BLaER1 (cell line): ENCODE measurements at regions not wholly inside any gene's neighbourhood (a gene's known extent, or its start where the extent isn't known, plus 50 kb on each side); places are given as distances from the start of the nearest gene placed in this dataset.

Experiments
- H3K27ac ChIP-seq: shearing (Covaris generic); formaldehyde crosslinking; 2 replicates; pipeline ENCODE4 v1.8.1; 2022
- H3K27me3 ChIP-seq: shearing (Covaris generic); formaldehyde crosslinking; 2 replicates; pipeline ENCODE4 v1.8.1; 2022
- H3K36me3 ChIP-seq: shearing (Covaris generic); formaldehyde crosslinking; 2 replicates; pipeline ENCODE4 v1.8.1; 2022
- H3K4me1 ChIP-seq: shearing (Covaris generic); formaldehyde crosslinking; 2 replicates; pipeline ENCODE4 v1.8.1; 2022
- H3K4me2 ChIP-seq: shearing (Covaris generic); formaldehyde crosslinking; 2 replicates; pipeline ENCODE4 v1.8.1; 2022
- H3K4me3 ChIP-seq: shearing (Covaris generic); formaldehyde crosslinking; 2 replicates; pipeline ENCODE4 v1.8.1; 2022
- H3K9ac ChIP-seq: shearing (Covaris generic); formaldehyde crosslinking; 2 replicates; pipeline ENCODE4 v1.8.1; 2022
- H3K9me3 ChIP-seq: shearing (Covaris generic); formaldehyde crosslinking; 2 replicates; pipeline ENCODE4 v1.8.1; 2022
- H4K20me1 ChIP-seq: shearing (Covaris generic); formaldehyde crosslinking; 2 replicates; pipeline ENCODE4 v1.8.1; 2022
- Cebpa-rat ChIP-seq: shearing (Covaris generic); IDR thresholded peaks from 2 replicates; pipeline ENCODE4 v1.8.1; 2022

DNA sequence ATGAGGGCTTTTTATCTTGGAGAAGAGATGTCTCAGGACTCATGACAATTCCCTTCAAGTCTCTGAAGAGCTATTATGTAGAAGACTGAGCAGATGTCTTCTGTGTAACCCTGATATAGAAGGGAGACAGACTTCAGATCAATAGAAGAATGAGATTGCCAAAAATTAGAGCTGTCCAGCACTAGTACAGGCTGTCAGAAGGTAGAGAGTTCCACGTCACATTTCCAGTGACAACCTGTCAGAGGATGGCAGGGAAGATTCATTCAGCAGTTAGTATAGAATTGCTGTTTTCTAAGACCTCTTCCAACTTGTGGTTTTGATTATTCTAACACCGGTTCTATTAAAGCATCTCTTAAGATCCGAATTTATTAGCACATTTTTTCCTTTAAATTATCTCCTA, 520.6 kb downstream of the RBFOX1 start:
- H3K9me3 ChIP-seq, result no peaks in the 10 kb centered on the region
- no peak overlapping the region for H3K4me3 ChIP-seq
- no peak for TF ChIP-seq Cebpa-rat
- H3K27me3 ChIP-seq, result no peaks in the 10 kb centered on the region
- H3K36me3 ChIP-seq, result no peaks in the 10 kb centered on the region
- H3K4me2 ChIP-seq, result no peak overlapping the region
- no peaks in the 10 kb centered on the region for H4K20me1 ChIP-seq
- no peak overlapping the region for H3K9ac ChIP-seq
- H3K4me1 ChIP-seq, result no peaks in the 10 kb centered on the region
- H3K27ac ChIP-seq, result no peak overlapping the region

GRCh38 chr16:7849841-7850240, 517.2 kb downstream of the RBFOX1 start:
- Histone ChIP-seq H3K27ac (no peak overlapping the region), H3K27me3 (no peaks in the 10 kb centered on the region), H3K9me3 (no peaks in the 10 kb centered on the region), H3K36me3 (no peaks in the 10 kb centered on the region), H4K20me1 (no peaks in the 10 kb centered on the region), H3K4me1 (no peaks in the 10 kb centered on the region), H3K4me3 (no peak overlapping the region), H3K4me2 (no peak overlapping the region), H3K9ac (no peak overlapping the region)
- no peak for TF ChIP-seq Cebpa-rat

- no peak overlapping the region for H3K4me3 ChIP-seq
- H3K27ac ChIP-seq, result no peak overlapping the region
- no peak for TF ChIP-seq Cebpa-rat
- no peaks in the 10 kb centered on the region for H3K4me1 ChIP-seq
- no peak overlapping the region for H3K4me2 ChIP-seq
- no peaks in the 10 kb centered on the region for H3K9me3 ChIP-seq
- H4K20me1 ChIP-seq, result no peaks in the 10 kb centered on the region; the same call in 1 of the 2 replicates
- no peaks in the 10 kb centered on the region for H3K36me3 ChIP-seq
- H3K9ac ChIP-seq, result no peak overlapping the region
- H3K27me3 ChIP-seq, result no peaks in the 10 kb centered on the region
Observed at GRCh38 chr16:7843261-7843660, 510.6 kb downstream of the RBFOX1 start.

- H3K9ac ChIP-seq, result no peak overlapping the region
Observed at GRCh38 chr16:7839568-7839967, 506.9 kb downstream of the RBFOX1 start.

DNA sequence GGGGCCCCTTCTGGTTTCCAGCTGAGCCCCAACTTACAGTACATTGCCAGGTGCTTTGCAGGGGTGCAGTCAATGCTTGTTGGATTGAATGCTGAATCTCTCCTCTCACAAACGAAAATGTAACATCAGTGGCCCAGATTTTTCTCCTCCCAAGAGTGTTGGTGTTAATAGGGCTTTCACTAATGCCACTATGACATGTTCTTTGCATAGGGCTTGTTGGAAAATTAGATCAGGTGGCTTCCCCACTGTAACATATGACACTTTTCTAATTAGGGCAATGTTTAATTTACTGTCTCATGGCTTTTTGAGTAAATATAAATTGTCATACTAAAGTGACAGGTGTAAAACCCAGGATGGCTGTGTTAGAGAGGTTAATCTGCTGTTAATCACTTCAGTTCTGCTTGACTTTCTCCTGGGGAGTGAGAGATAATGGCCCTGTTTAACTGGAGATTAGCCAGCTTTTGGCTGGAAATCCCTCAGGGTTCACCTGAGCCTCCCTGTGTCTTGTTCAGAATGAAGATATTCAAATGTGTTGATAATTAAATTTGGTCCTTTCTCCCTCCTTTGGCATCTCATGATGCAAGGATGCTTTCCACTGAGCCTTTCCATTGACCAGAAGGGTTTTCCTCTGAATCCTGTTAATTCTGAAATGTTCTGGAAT, 502.3 kb downstream of the RBFOX1 start:
- no peak overlapping the region for H3K27ac ChIP-seq
- no peaks in the 10 kb centered on the region for H3K36me3 ChIP-seq
- no peak overlapping the region for H3K4me3 ChIP-seq
- no peaks in the 10 kb centered on the region for H3K27me3 ChIP-seq
- H3K4me2 ChIP-seq, result no peak overlapping the region
- no peaks in the 10 kb centered on the region for H3K4me1 ChIP-seq
- no peaks in the 10 kb centered on the region; the same call in 1 of the 2 replicates for H4K20me1 ChIP-seq
- TF ChIP-seq Cebpa-rat, result no peak
- no peak overlapping the region for H3K9ac ChIP-seq
- H3K9me3 ChIP-seq, result no peaks in the 10 kb centered on the region

More at GRCh38 chr16:7839568-7839967, 506.9 kb downstream of the RBFOX1 start:
- Histone ChIP-seq H3K27me3 (no peaks in the 10 kb centered on the region), H3K4me2 (no peak overlapping the region), H3K9me3 (no peaks in the 10 kb centered on the region), H3K4me3 (no peak overlapping the region), H3K36me3 (no peaks in the 10 kb centered on the region), H3K27ac (no peak overlapping the region), H4K20me1 (no peaks in the 10 kb centered on the region; the same call in 1 of the 2 replicates), H3K4me1 (no peaks in the 10 kb centered on the region)
- no peak for TF ChIP-seq Cebpa-rat

DNA sequence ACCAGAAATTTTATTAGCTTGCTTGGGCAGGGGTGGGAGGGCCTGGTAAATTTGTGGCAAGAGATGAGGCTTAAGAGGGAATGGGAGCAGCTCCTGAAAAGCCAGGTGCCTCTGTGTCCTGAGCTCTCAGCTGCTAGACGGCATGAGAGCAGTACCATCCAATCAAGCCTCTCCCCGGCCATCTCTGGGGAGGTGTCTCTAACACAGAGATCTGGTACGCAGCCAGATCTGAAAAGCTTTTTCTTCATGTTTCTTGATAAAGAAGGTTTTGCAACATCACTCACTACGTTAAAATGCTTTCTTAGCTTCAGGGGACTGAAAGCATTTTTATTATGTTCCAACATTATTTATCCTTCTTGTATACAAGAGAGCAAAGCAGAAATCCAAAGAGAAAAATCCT, 488.2 kb downstream of the RBFOX1 start:
- no peaks in the 10 kb centered on the region for H3K4me1 ChIP-seq
- H3K27ac ChIP-seq, result no peak overlapping the region
- no peak for TF ChIP-seq Cebpa-rat
- H4K20me1 ChIP-seq, result no peaks in the 10 kb centered on the region
- H3K4me2 ChIP-seq, result no peak overlapping the region
- H3K4me3 ChIP-seq, result no peak overlapping the region
- no peaks in the 10 kb centered on the region for H3K9me3 ChIP-seq
- H3K36me3 ChIP-seq, result no peaks in the 10 kb centered on the region
- H3K27me3 ChIP-seq, result no peaks in the 10 kb centered on the region
- no peak overlapping the region for H3K9ac ChIP-seq

- Histone ChIP-seq H3K4me3 (no peak overlapping the region), H3K36me3 (no peaks in the 10 kb centered on the region), H3K9ac (no peak overlapping the region), H3K27ac (no peak overlapping the region), H4K20me1 (no peaks in the 10 kb centered on the region), H3K4me2 (no peak overlapping the region), H3K4me1 (no peaks in the 10 kb centered on the region), H3K27me3 (no peaks in the 10 kb centered on the region), H3K9me3 (no peaks in the 10 kb centered on the region)
- TF ChIP-seq Cebpa-rat, result no peak
Observed at GRCh38 chr16:7805686-7806396, 473.2 kb downstream of the RBFOX1 start.

GRCh38 chr16:7804635-7805195, 472.1 kb downstream of the RBFOX1 start:
- TF ChIP-seq Cebpa-rat, result no peak
- Histone ChIP-seq H3K27ac (no peak overlapping the region), H3K9ac (no peak overlapping the region), H3K4me1 (no peaks in the 10 kb centered on the region), H3K36me3 (no peaks in the 10 kb centered on the region), H3K9me3 (no peaks in the 10 kb centered on the region), H3K27me3 (no peaks in the 10 kb centered on the region), H3K4me3 (no peak overlapping the region), H4K20me1 (no peaks in the 10 kb centered on the region), H3K4me2 (no peak overlapping the region)

DNA sequence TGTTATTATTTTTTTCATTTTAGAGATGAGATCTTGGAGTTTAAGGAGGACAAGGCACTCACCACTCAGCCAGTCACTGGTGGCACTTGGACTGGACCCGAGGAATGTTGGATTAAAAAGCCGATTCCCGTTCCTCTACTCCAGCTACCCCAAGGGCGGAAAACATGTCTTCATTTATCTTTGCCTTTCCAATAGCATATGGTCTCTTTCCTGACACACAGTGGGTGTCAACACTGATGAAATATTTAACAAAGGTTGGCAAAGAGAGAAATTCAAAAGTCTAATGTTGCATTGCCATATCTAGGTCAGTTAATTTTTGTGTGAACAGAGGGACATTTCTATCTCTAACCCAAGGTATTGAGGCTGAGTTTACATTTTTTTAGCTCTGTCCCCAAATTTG, 459.7 kb downstream of the RBFOX1 start:
- no peaks in the 10 kb centered on the region for H3K36me3 ChIP-seq
- no peaks in the 10 kb centered on the region for H4K20me1 ChIP-seq
- no peaks in the 10 kb centered on the region for H3K4me1 ChIP-seq
- no peak overlapping the region for H3K9ac ChIP-seq
- no peaks in the 10 kb centered on the region for H3K9me3 ChIP-seq
- no peaks in the 10 kb centered on the region for H3K27me3 ChIP-seq
- no peak overlapping the region for H3K4me2 ChIP-seq
- no peak for TF ChIP-seq Cebpa-rat
- H3K4me3 ChIP-seq, result no peak overlapping the region
- no peak overlapping the region for H3K27ac ChIP-seq

DNA sequence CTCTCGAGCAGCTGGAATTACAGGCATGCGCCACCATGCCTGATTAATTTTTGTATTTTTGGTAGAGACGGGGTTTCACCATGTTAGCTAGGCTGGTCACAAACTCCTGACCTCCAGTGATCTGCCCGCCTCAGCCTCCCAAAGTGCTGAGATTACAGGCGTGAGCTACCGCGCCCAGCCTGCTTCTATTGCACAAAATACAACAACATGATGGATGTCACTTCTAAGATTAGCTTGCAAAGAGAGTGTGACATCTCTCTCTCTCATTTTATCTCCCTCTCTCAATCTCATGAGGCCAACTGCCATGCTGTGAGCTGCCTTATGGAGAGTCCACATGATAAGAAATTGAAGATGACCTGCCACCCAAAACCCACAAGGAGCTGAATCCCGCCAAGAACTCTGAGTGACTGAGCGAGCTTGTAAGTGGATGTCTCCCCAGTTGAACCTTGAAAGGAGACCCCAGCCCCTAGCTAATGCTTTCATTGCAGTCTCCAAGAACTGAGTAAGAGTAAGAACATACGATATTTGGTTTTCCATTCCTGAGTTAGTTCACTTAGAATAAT, 458.5 kb downstream of the RBFOX1 start:
- H3K4me3 ChIP-seq, result no peak overlapping the region
- no peak for TF ChIP-seq Cebpa-rat
- H3K36me3 ChIP-seq, result no peaks in the 10 kb centered on the region
- H3K4me1 ChIP-seq, result no peaks in the 10 kb centered on the region
- no peaks in the 10 kb centered on the region for H3K9me3 ChIP-seq
- H3K9ac ChIP-seq, result no peak overlapping the region
- no peak overlapping the region for H3K27ac ChIP-seq
- H4K20me1 ChIP-seq, result no peaks in the 10 kb centered on the region
- H3K27me3 ChIP-seq, result no peaks in the 10 kb centered on the region
- no peak overlapping the region for H3K4me2 ChIP-seq
